Stimulated activated naive B cell treated with anti-CD40 and anti-IgM and Interleukin-4, amounts not matched to agents 10 μg/mL and 1 μg/mL and 100 μg/mL, for 72 hours (primary cell): ENCODE measurements at regions not wholly inside any gene's neighbourhood (a gene's known extent, or its start where the extent isn't known, plus 50 kb on each side); places are given as distances from the start of the nearest gene placed in this dataset.

ENCODE experiments used
- ATAC-seq, 2 donors: fragments of 150-1000 bp; cut with Tn5 transposase; replicated peaks; 2 replicates each; pipeline ENCODE4 v1.10.0; 2021; ENCODE audit warnings: moderate library complexity in 1 of 2
- DNase-seq: peaks from one replicate; pipeline ENCODE4 v3.0.0; 2021
- H3K27ac Mint-ChIP-seq: one replicate; pipeline ENCODE4 v1.8.0; 2022; ENCODE audit warnings: mild to moderate bottlenecking, mixed read lengths
- H3K27me3 Mint-ChIP-seq, 2 donors: one replicate each; pipeline ENCODE4 v1.8.0; 2022; ENCODE audit warnings: mixed read lengths in 2 of 2
- H3K36me3 Mint-ChIP-seq, 2 donors: one replicate each; pipeline ENCODE4 v1.8.0; 2022; ENCODE audit warnings: mixed read lengths in 2 of 2, mild to moderate bottlenecking in 1 of 2
- H3K4me1 Mint-ChIP-seq, 2 donors: one replicate each; pipeline ENCODE4 v1.8.0; 2022; ENCODE audit warnings: mixed read lengths in 2 of 2, mild to moderate bottlenecking in 1 of 2
- H3K4me3 Mint-ChIP-seq, 2 donors: one replicate each; pipeline ENCODE4 v1.8.0; 2022; ENCODE audit warnings: mild to moderate bottlenecking in 2 of 2, mixed read lengths in 2 of 2, moderate library complexity in 1 of 2
- H3K9me3 Mint-ChIP-seq, 2 donors: one replicate each; pipeline ENCODE4 v1.8.0; 2022; ENCODE audit warnings: mixed read lengths in 2 of 2, mild to moderate bottlenecking in 1 of 2

GRCh38 chr16:35310999-35311398 is 1851.6 kb downstream of the TP53TG3F start:
- no peaks in the 10 kb centered on the region for H3K27me3 Mint-ChIP-seq
- DNase-seq (no peak), ATAC-seq (no peak)
- H3K36me3 Mint-ChIP-seq: no peaks in the 10 kb centered on the region
- peaks cover 25 to 36% of the 10 kb centered on the region in 2 donors for H3K9me3 Mint-ChIP-seq
- no peak overlapping the region for H3K4me3 Mint-ChIP-seq
- H3K4me1 Mint-ChIP-seq: no peaks in the 10 kb centered on the region
- H3K27ac Mint-ChIP-seq: no peak overlapping the region

- Mint-ChIP-seq H3K27me3 (no peaks in the 10 kb centered on the region), H3K9me3 (peaks cover 23 to 31% of the 10 kb centered on the region in 2 donors), H3K4me3 (no peak overlapping the region), H3K4me1 (no peaks in the 10 kb centered on the region), H3K36me3 (no peaks in the 10 kb centered on the region), H3K27ac (no peak overlapping the region)
- DNase-seq (no peak), ATAC-seq (no peak)
These were observed 1852.1 kb downstream of the TP53TG3F start for GRCh38 chr16:35311475-35311874.

GRCh38 chr16:35314298-35314697 is 1854.9 kb downstream of the TP53TG3F start:
- ATAC-seq: no peak

GRCh38 chr16:35319536-35320192 is 1860.3 kb downstream of the TP53TG3F start:
- H3K27me3 Mint-ChIP-seq: no peaks in the 10 kb centered on the region
- no peaks in the 10 kb centered on the region for H3K36me3 Mint-ChIP-seq
- DNase-seq (no peak), ATAC-seq (no peak)
- no peak overlapping the region for H3K4me3 Mint-ChIP-seq
- H3K4me1 Mint-ChIP-seq: no peaks in the 10 kb centered on the region
- peaks cover 8 to 15% of the 10 kb centered on the region in 2 donors for H3K9me3 Mint-ChIP-seq
- no peak overlapping the region for H3K27ac Mint-ChIP-seq

More at GRCh38 chr16:35314298-35314697, 1854.9 kb downstream of the TP53TG3F start:
- Mint-ChIP-seq H3K9me3 (peaks cover 19 to 26% of the 10 kb centered on the region in 2 donors), H3K27me3 (no peaks in the 10 kb centered on the region), H3K4me1 (no peaks in the 10 kb centered on the region), H3K27ac (no peak overlapping the region), H3K4me3 (no peak overlapping the region), H3K36me3 (no peaks in the 10 kb centered on the region)
- no peak for DNase-seq

- no peak for ATAC-seq
- Mint-ChIP-seq H3K27me3 (no peaks in the 10 kb centered on the region), H3K27ac (no peak overlapping the region), H3K9me3 (peaks cover 10 to 16% of the 10 kb centered on the region in 2 donors), H3K4me1 (no peaks in the 10 kb centered on the region), H3K4me3 (no peak overlapping the region), H3K36me3 (peaks cover 0 to 4% of the 10 kb centered on the region in 2 donors)
- no peak for DNase-seq
These were observed 1866.5 kb downstream of the TP53TG3F start for GRCh38 chr16:35325936-35326335.

- H3K27ac Mint-ChIP-seq: no peak overlapping the region
- no peak for ATAC-seq
- H3K27me3 Mint-ChIP-seq: no peaks in the 10 kb centered on the region
- no peak for DNase-seq
- H3K4me1 Mint-ChIP-seq: no peaks in the 10 kb centered on the region
- H3K4me3 Mint-ChIP-seq: no peak overlapping the region
- peaks cover 8 to 16% of the 10 kb centered on the region in 2 donors for H3K9me3 Mint-ChIP-seq
- no peaks in the 10 kb centered on the region for H3K36me3 Mint-ChIP-seq
These were observed 1879.9 kb downstream of the TP53TG3F start for GRCh38 chr16:35339337-35339736.

GRCh38 chr16:35342012-35342411 is 1882.6 kb downstream of the TP53TG3F start:
- H3K9me3 Mint-ChIP-seq: peaks cover 14 to 18% of the 10 kb centered on the region in 2 donors
- DNase-seq (no peak), ATAC-seq (no peak)
- H3K4me1 Mint-ChIP-seq: no peaks in the 10 kb centered on the region
- H3K36me3 Mint-ChIP-seq: no peaks in the 10 kb centered on the region
- no peak overlapping the region for H3K27ac Mint-ChIP-seq
- H3K4me3 Mint-ChIP-seq: no peak overlapping the region
- no peaks in the 10 kb centered on the region for H3K27me3 Mint-ChIP-seq

- DNase-seq (no peak), ATAC-seq (no peak)
- no peak overlapping the region for H3K4me3 Mint-ChIP-seq
- no peak overlapping the region for H3K27ac Mint-ChIP-seq
- H3K36me3 Mint-ChIP-seq: no peaks in the 10 kb centered on the region
- H3K4me1 Mint-ChIP-seq: no peaks in the 10 kb centered on the region
- no peaks in the 10 kb centered on the region for H3K27me3 Mint-ChIP-seq
- H3K9me3 Mint-ChIP-seq: peaks cover 18 to 22% of the 10 kb centered on the region in 2 donors
These were observed 1884.8 kb downstream of the TP53TG3F start for GRCh38 chr16:35344012-35344762.

- H3K36me3 Mint-ChIP-seq: no peaks in the 10 kb centered on the region
- H3K27ac Mint-ChIP-seq: no peak overlapping the region
- no peak overlapping the region for H3K4me3 Mint-ChIP-seq
- peaks cover 3 to 8% of the 10 kb centered on the region in 2 donors for H3K9me3 Mint-ChIP-seq
- no peaks in the 10 kb centered on the region for H3K27me3 Mint-ChIP-seq
- ATAC-seq (no peak), DNase-seq (no peak)
- no peaks in the 10 kb centered on the region for H3K4me1 Mint-ChIP-seq
These were observed 1893.0 kb downstream of the TP53TG3F start for GRCh38 chr16:35352431-35352830.

GRCh38 chr16:35363510-35363909 is 1904.1 kb downstream of the TP53TG3F start:
- Mint-ChIP-seq H3K27me3 (no peaks in the 10 kb centered on the region), H3K9me3 (peaks cover 4% of the 10 kb centered on the region in 2 donors), H3K4me3 (no peak overlapping the region), H3K4me1 (no peaks in the 10 kb centered on the region), H3K36me3 (no peaks in the 10 kb centered on the region), H3K27ac (no peak overlapping the region)
- ATAC-seq: no peak
- no peak for DNase-seq

- DNase-seq (no peak), ATAC-seq (no peak)
- Mint-ChIP-seq H3K9me3 (peaks cover 4% of the 10 kb centered on the region in 2 donors), H3K36me3 (no peaks in the 10 kb centered on the region), H3K27ac (no peak overlapping the region), H3K4me1 (no peaks in the 10 kb centered on the region), H3K4me3 (no peak overlapping the region), H3K27me3 (no peaks in the 10 kb centered on the region)
These were observed 1904.9 kb downstream of the TP53TG3F start for GRCh38 chr16:35364263-35364662.

GRCh38 chr16:35365675-35366074 is 1906.3 kb downstream of the TP53TG3F start:
- DNase-seq (no peak), ATAC-seq (no peak)
- Mint-ChIP-seq H3K9me3 (peaks cover 5 to 9% of the 10 kb centered on the region in 2 donors), H3K4me3 (no peak overlapping the region), H3K27me3 (no peaks in the 10 kb centered on the region), H3K36me3 (no peaks in the 10 kb centered on the region), H3K4me1 (no peaks in the 10 kb centered on the region), H3K27ac (no peak overlapping the region)

GRCh38 chr16:35370617-35371016 is 1911.2 kb downstream of the TP53TG3F start:
- peaks cover 5 to 7% of the 10 kb centered on the region in 2 donors for H3K9me3 Mint-ChIP-seq
- H3K4me1 Mint-ChIP-seq: no peaks in the 10 kb centered on the region

GRCh38 chr16:35377142-35377541 is 1917.7 kb downstream of the TP53TG3F start:
- H3K9me3 Mint-ChIP-seq: peaks cover 4 to 10% of the 10 kb centered on the region in 2 donors
- no peak overlapping the region for H3K4me3 Mint-ChIP-seq

More at GRCh38 chr16:35370617-35371016, 1911.2 kb downstream of the TP53TG3F start:
- DNase-seq (no peak), ATAC-seq (no peak)
- Mint-ChIP-seq H3K4me3 (no peak overlapping the region), H3K27ac (no peak overlapping the region), H3K27me3 (no peaks in the 10 kb centered on the region), H3K36me3 (no peaks in the 10 kb centered on the region)

GRCh38 chr16:35386619-35387018 is 1927.2 kb downstream of the TP53TG3F start:
- Mint-ChIP-seq H3K27me3 (no peaks in the 10 kb centered on the region), H3K9me3 (peaks cover 6 to 7% of the 10 kb centered on the region in 2 donors), H3K4me1 (no peaks in the 10 kb centered on the region), H3K4me3 (no peak overlapping the region), H3K27ac (no peak overlapping the region), H3K36me3 (no peaks in the 10 kb centered on the region)
- no peak for DNase-seq
- ATAC-seq: no peak

More at GRCh38 chr16:35377142-35377541, 1917.7 kb downstream of the TP53TG3F start:
- Mint-ChIP-seq H3K27me3 (no peaks in the 10 kb centered on the region), H3K4me1 (no peaks in the 10 kb centered on the region), H3K36me3 (no peaks in the 10 kb centered on the region), H3K27ac (no peak overlapping the region)
- DNase-seq (no peak), ATAC-seq (no peak)
